ENCODE measurements at regions not wholly inside any gene's neighbourhood (a gene's known extent, or its start where the extent isn't known, plus 50 kb on each side); places are given as distances from the start of the nearest gene placed in this dataset.

GRCh38 chr6:84486526-84486925 lies 259.1 kb upstream of the CEP162 start:
- FAIRE-seq, result no peak
- no peak for DNase-seq (ENCODE audit: insufficient read length)
- no peak for TF ChIP-seq POLR2A (IDR thresholded peaks at IDR 0.05; ENCODE audit: low read depth, low read length)
- TF ChIP-seq TAF1 (IDR thresholded peaks at IDR 0.05; ENCODE audit: borderline replicate concordance, low read depth, low read length), result no peak
- no peak for TF ChIP-seq POLR2AphosphoS5 (IDR thresholded peaks at IDR 0.05; ENCODE audit: low read depth, low read length)

GRCh38 chr6:84469144-84469543 lies 241.7 kb upstream of the CEP162 start:
- no peak for FAIRE-seq
- TF ChIP-seq POLR2AphosphoS5 (IDR thresholded peaks at IDR 0.05; ENCODE audit: low read depth, low read length), result no peak
- no peak for TF ChIP-seq TAF1 (IDR thresholded peaks at IDR 0.05; ENCODE audit: borderline replicate concordance, low read depth, low read length)
- no peak for TF ChIP-seq POLR2A (IDR thresholded peaks at IDR 0.05; ENCODE audit: low read depth, low read length)
- no peak for DNase-seq (ENCODE audit: insufficient read length)

- DNase-seq (ENCODE audit: insufficient read length) (no peak), FAIRE-seq (no peak)
- TF ChIP-seq POLR2AphosphoS5 (IDR thresholded peaks at IDR 0.05; ENCODE audit: low read depth, low read length) (no peak), POLR2A (IDR thresholded peaks at IDR 0.05; ENCODE audit: low read depth, low read length) (no peak), TAF1 (IDR thresholded peaks at IDR 0.05; ENCODE audit: borderline replicate concordance, low read depth, low read length) (no peak)
These were observed 239.9 kb upstream of the CEP162 start for GRCh38 chr6:84467296-84467695.

- DNase-seq (ENCODE audit: insufficient read length), result no peak
- no peak for FAIRE-seq
These were observed 239.1 kb upstream of the CEP162 start for GRCh38 chr6:84466511-84466910.

GRCh38 chr6:84464471-84464870 lies 237.0 kb upstream of the CEP162 start:
- TF ChIP-seq POLR2AphosphoS5 (IDR thresholded peaks at IDR 0.05; ENCODE audit: low read depth, low read length) (no peak), POLR2A (IDR thresholded peaks at IDR 0.05; ENCODE audit: low read depth, low read length) (no peak), TAF1 (IDR thresholded peaks at IDR 0.05; ENCODE audit: borderline replicate concordance, low read depth, low read length) (no peak)
- FAIRE-seq (no peak), DNase-seq (ENCODE audit: insufficient read length) (no peak)

More at GRCh38 chr6:84466511-84466910, 239.1 kb upstream of the CEP162 start:
- no peak for TF ChIP-seq POLR2A (IDR thresholded peaks at IDR 0.05; ENCODE audit: low read depth, low read length)
- no peak for TF ChIP-seq TAF1 (IDR thresholded peaks at IDR 0.05; ENCODE audit: borderline replicate concordance, low read depth, low read length)
- no peak for TF ChIP-seq POLR2AphosphoS5 (IDR thresholded peaks at IDR 0.05; ENCODE audit: low read depth, low read length)

- no peak for FAIRE-seq
- no peak for TF ChIP-seq POLR2AphosphoS5 (IDR thresholded peaks at IDR 0.05; ENCODE audit: low read depth, low read length)
- DNase-seq (ENCODE audit: insufficient read length), result no peak
These were observed 235.3 kb upstream of the CEP162 start for GRCh38 chr6:84462698-84463097.

GRCh38 chr6:84461461-84461860 lies 234.0 kb upstream of the CEP162 start:
- DNase-seq (ENCODE audit: insufficient read length) (no peak), FAIRE-seq (no peak)
- TF ChIP-seq TAF1 (IDR thresholded peaks at IDR 0.05; ENCODE audit: borderline replicate concordance, low read depth, low read length) (no peak), POLR2A (IDR thresholded peaks at IDR 0.05; ENCODE audit: low read depth, low read length) (no peak), POLR2AphosphoS5 (IDR thresholded peaks at IDR 0.05; ENCODE audit: low read depth, low read length) (no peak)

- DNase-seq (ENCODE audit: insufficient read length) (no peak), FAIRE-seq (no peak)
- TF ChIP-seq POLR2AphosphoS5 (IDR thresholded peaks at IDR 0.05; ENCODE audit: low read depth, low read length), result no peak
- TF ChIP-seq POLR2A (IDR thresholded peaks at IDR 0.05; ENCODE audit: low read depth, low read length), result no peak
- no peak for TF ChIP-seq TAF1 (IDR thresholded peaks at IDR 0.05; ENCODE audit: borderline replicate concordance, low read depth, low read length)
These were observed 233.0 kb upstream of the CEP162 start for GRCh38 chr6:84460491-84460890.

GRCh38 chr6:84459401-84459800 lies 232.0 kb upstream of the CEP162 start:
- DNase-seq (ENCODE audit: insufficient read length), result no peak
- no peak for FAIRE-seq
- no peak for TF ChIP-seq TAF1 (IDR thresholded peaks at IDR 0.05; ENCODE audit: borderline replicate concordance, low read depth, low read length)
- TF ChIP-seq POLR2A (IDR thresholded peaks at IDR 0.05; ENCODE audit: low read depth, low read length), result no peak
- TF ChIP-seq POLR2AphosphoS5 (IDR thresholded peaks at IDR 0.05; ENCODE audit: low read depth, low read length), result no peak

- no peak for DNase-seq (ENCODE audit: insufficient read length)
- FAIRE-seq, result no peak
- no peak for TF ChIP-seq POLR2A (IDR thresholded peaks at IDR 0.05; ENCODE audit: low read depth, low read length)
- no peak for TF ChIP-seq TAF1 (IDR thresholded peaks at IDR 0.05; ENCODE audit: borderline replicate concordance, low read depth, low read length)
- no peak for TF ChIP-seq POLR2AphosphoS5 (IDR thresholded peaks at IDR 0.05; ENCODE audit: low read depth, low read length)
These were observed 230.8 kb upstream of the CEP162 start for GRCh38 chr6:84458271-84458670.

- DNase-seq (ENCODE audit: insufficient read length), result no peak
- TF ChIP-seq POLR2A (IDR thresholded peaks at IDR 0.05; ENCODE audit: low read depth, low read length), result no peak
- no peak for FAIRE-seq
These were observed 229.8 kb upstream of the CEP162 start for GRCh38 chr6:84457276-84457675.

- DNase-seq (ENCODE audit: insufficient read length), result no peak
- no peak for TF ChIP-seq POLR2A (IDR thresholded peaks at IDR 0.05; ENCODE audit: low read depth, low read length)
- no peak for TF ChIP-seq TAF1 (IDR thresholded peaks at IDR 0.05; ENCODE audit: borderline replicate concordance, low read depth, low read length)
- no peak for TF ChIP-seq POLR2AphosphoS5 (IDR thresholded peaks at IDR 0.05; ENCODE audit: low read depth, low read length)
- no peak for FAIRE-seq
These were observed 229.4 kb upstream of the CEP162 start for GRCh38 chr6:84456803-84457202.

- FAIRE-seq, result no peak
- no peak for DNase-seq (ENCODE audit: insufficient read length)
- no peak for TF ChIP-seq POLR2A (IDR thresholded peaks at IDR 0.05; ENCODE audit: low read depth, low read length)
- no peak for TF ChIP-seq TAF1 (IDR thresholded peaks at IDR 0.05; ENCODE audit: borderline replicate concordance, low read depth, low read length)
- no peak for TF ChIP-seq POLR2AphosphoS5 (IDR thresholded peaks at IDR 0.05; ENCODE audit: low read depth, low read length)
These were observed 228.1 kb upstream of the CEP162 start for GRCh38 chr6:84455511-84456029.
